H9 (cell line): ENCODE measurements at regions not wholly inside any gene's neighbourhood (a gene's known extent, or its start where the extent isn't known, plus 50 kb on each side); places are given as distances from the start of the nearest gene placed in this dataset.

Experiments used
- DNase-seq: peaks from one replicate; pipeline ENCODE4 v3.0.0-alpha.2; 2017
- H2AFZ ChIP-seq: one replicate; pipeline ENCODE4 v1.6.1; 2013; ENCODE audit warnings: mild to moderate bottlenecking, low read length, control low read depth, moderate library complexity
- H2AK5ac ChIP-seq: 2 replicates; pipeline ENCODE4 v1.6.1; 2013; ENCODE audit warnings: low read length, control low read depth, mixed read lengths; ENCODE audit not compliant: insufficient read length
- H2BK120ac ChIP-seq: one replicate; pipeline ENCODE4 v1.6.1; 2013; ENCODE audit warnings: low read depth, mild to moderate bottlenecking, low read length, control low read depth, inconsistent platforms; ENCODE audit not compliant: poor library complexity, severe bottlenecking
- H2BK12ac ChIP-seq: 2 replicates; pipeline ENCODE4 v1.6.1; 2013; ENCODE audit warnings: low read length, control low read depth, mixed read lengths, low read depth; ENCODE audit not compliant: insufficient read length
- H2BK15ac ChIP-seq: 2 replicates; pipeline ENCODE4 v1.6.1; 2013; ENCODE audit warnings: low read depth, low read length, control low read depth
- H2BK20ac ChIP-seq: one replicate; pipeline ENCODE4 v1.6.1; 2013; ENCODE audit warnings: low read depth, mild to moderate bottlenecking, low read length, control low read depth, inconsistent platforms; ENCODE audit not compliant: poor library complexity, severe bottlenecking
- H2BK5ac ChIP-seq: 2 replicates; pipeline ENCODE4 v1.6.1; 2013; ENCODE audit warnings: low read length, control low read depth, mixed read lengths; ENCODE audit not compliant: insufficient read length
- H3K14ac ChIP-seq: 2 replicates; pipeline ENCODE4 v1.6.1; 2013; ENCODE audit warnings: low read length, control low read depth; ENCODE audit not compliant: insufficient read depth
- H3K18ac ChIP-seq: 2 replicates; pipeline ENCODE4 v1.6.1; 2013; ENCODE audit warnings: low read depth, mild to moderate bottlenecking, mixed read lengths, low read length, control low read depth; ENCODE audit not compliant: insufficient read length
- H3K23ac ChIP-seq: 2 replicates; pipeline ENCODE4 v1.6.1; 2013; ENCODE audit warnings: low read length, control low read depth, mixed read lengths, low read depth; ENCODE audit not compliant: insufficient read length
- H3K23me2 ChIP-seq: 2 replicates; pipeline ENCODE4 v1.6.1; 2013; ENCODE audit warnings: low read depth, mild to moderate bottlenecking, mixed read lengths, low read length, control low read depth; ENCODE audit not compliant: insufficient read length, poor library complexity, severe bottlenecking
- H3K27ac ChIP-seq: 2 replicates; pipeline ENCODE4 v1.5.1; 2013; ENCODE audit warnings: low read length, control low read depth, mixed read lengths, low read depth; ENCODE audit not compliant: insufficient read length
- H3K27me3 ChIP-seq: 2 replicates; pipeline ENCODE4 v1.6.1; 2013; ENCODE audit warnings: low read length, control low read depth, inconsistent platforms; ENCODE audit not compliant: insufficient read depth
- H3K4ac ChIP-seq: 2 replicates; pipeline ENCODE4 v1.6.1; 2013; ENCODE audit warnings: low read depth, mild to moderate bottlenecking, control low read depth, inconsistent platforms, low read length, moderate library complexity
- H3K4me1 ChIP-seq: 2 replicates; pipeline ENCODE4 v1.6.1; 2013; ENCODE audit warnings: low read length, control low read depth, inconsistent platforms; ENCODE audit not compliant: insufficient read depth
- H3K4me2 ChIP-seq: 2 replicates; pipeline ENCODE4 v1.6.1; 2013; ENCODE audit warnings: low read length, control low read depth, mixed read lengths; ENCODE audit not compliant: insufficient read length, insufficient read depth
- H3K56ac ChIP-seq: 2 replicates; pipeline ENCODE4 v1.6.1; 2013; ENCODE audit warnings: low read depth, mild to moderate bottlenecking, mixed read lengths, low read length, control low read depth; ENCODE audit not compliant: insufficient read length
- H3K79me1 ChIP-seq: 2 replicates; pipeline ENCODE4 v1.6.1; 2013; ENCODE audit warnings: low read depth, mild to moderate bottlenecking, moderate library complexity, low read length, control low read depth, inconsistent platforms; ENCODE audit not compliant: insufficient read depth, poor library complexity, severe bottlenecking
- H3K79me2 ChIP-seq: 2 replicates; pipeline ENCODE4 v1.6.1; 2013; ENCODE audit warnings: low read length, control low read depth, inconsistent platforms; ENCODE audit not compliant: insufficient read depth
- H3K9ac ChIP-seq: 2 replicates; pipeline ENCODE4 v1.6.1; 2013; ENCODE audit warnings: low read length, control low read depth, mixed read lengths; ENCODE audit not compliant: insufficient read length; ENCODE audit errors: extremely low read depth
- H3K9me3 ChIP-seq: one replicate; pipeline ENCODE4 v1.6.1; 2013; ENCODE audit warnings: low read depth, low read length, inconsistent platforms; ENCODE audit not compliant: control insufficient read depth
- H3T11ph ChIP-seq: one replicate; pipeline ENCODE4 v1.6.1; 2013; ENCODE audit warnings: mild to moderate bottlenecking, low read length, control low read depth, inconsistent platforms
- H4K20me1 ChIP-seq: one replicate; pipeline ENCODE4 v1.6.1; 2013; ENCODE audit not compliant: control insufficient read depth, insufficient read length, insufficient read depth
- H4K5ac ChIP-seq: 2 replicates; pipeline ENCODE4 v1.6.1; 2013; ENCODE audit warnings: low read depth, mild to moderate bottlenecking, mixed read lengths, low read length, control low read depth; ENCODE audit not compliant: insufficient read length
- H4K8ac ChIP-seq: replicated peaks from 2 replicates; pipeline ENCODE4 v1.6.1; 2013; ENCODE audit warnings: low read length, control low read depth, mixed read lengths, low read depth; ENCODE audit not compliant: insufficient read length
- H4K91ac ChIP-seq: 2 replicates; pipeline ENCODE4 v1.6.1; 2013; ENCODE audit warnings: low read depth, mild to moderate bottlenecking, moderate library complexity, mixed read lengths, low read length, control low read depth; ENCODE audit not compliant: insufficient read length
- H3K27ac Mint-ChIP-seq, 3 experiments: 2 replicates in 2 of 3; 3 replicates in 1 of 3; pipeline ENCODE4 v1.8.0; 2020 to 2021; ENCODE audit warnings: mixed read lengths in 3 of 3, mild to moderate bottlenecking in 1 of 3, moderate library complexity in 1 of 3
- H3K27me3 Mint-ChIP-seq: 2 replicates; pipeline ENCODE4 v1.8.0; 2021; ENCODE audit warnings: low read depth, mild to moderate bottlenecking, moderate library complexity, mixed read lengths
- H3K36me3 Mint-ChIP-seq, 3 experiments: 2 replicates in 2 of 3; 3 replicates in 1 of 3; pipeline ENCODE4 v1.8.0; 2020 to 2021; ENCODE audit warnings: low read depth in 3 of 3, mixed read lengths in 3 of 3; ENCODE audit not compliant: insufficient read depth in 1 of 3
- H3K4me1 Mint-ChIP-seq, 2 experiments: 2 replicates each; pipeline ENCODE4 v1.8.0; 2020; ENCODE audit warnings: mixed read lengths in 2 of 2
- H3K4me3 Mint-ChIP-seq, 2 experiments: 2 replicates in 1 of 2; 3 replicates in 1 of 2; pipeline ENCODE4 v1.8.0; 2020 to 2021; ENCODE audit warnings: mild to moderate bottlenecking in 2 of 2, mixed read lengths in 2 of 2, moderate library complexity in 1 of 2
- H3K9me3 Mint-ChIP-seq, 2 experiments: 2 replicates in 1 of 2; 3 replicates in 1 of 2; pipeline ENCODE4 v1.8.0; 2020; ENCODE audit warnings: mild to moderate bottlenecking in 2 of 2, mixed read lengths in 2 of 2, moderate library complexity in 1 of 2
- WGBS: extraction: QIAGEN DNeasy Blood & Tissue Kit; methylation state at CpG from one replicate; pipeline ENCODE4 v1.1.7; 2013; ENCODE audit warnings: missing lambda C conversion rate, low lambda C conversion rate, mixed read lengths; ENCODE audit not compliant: insufficient read length; ENCODE audit errors: extremely low coverage; 5-methylcytosine and 5-hydroxymethylcytosine counted together
- TF ChIP-seq, protein P1 (sequence below): fragments of 200-600 bp; sonication (generic); conservative IDR thresholded peaks from 3 replicates; pipeline ENCODE4 v1.8.0; 2021; ENCODE audit warnings: antibody characterized with exemption, mild to moderate bottlenecking

DNA sequence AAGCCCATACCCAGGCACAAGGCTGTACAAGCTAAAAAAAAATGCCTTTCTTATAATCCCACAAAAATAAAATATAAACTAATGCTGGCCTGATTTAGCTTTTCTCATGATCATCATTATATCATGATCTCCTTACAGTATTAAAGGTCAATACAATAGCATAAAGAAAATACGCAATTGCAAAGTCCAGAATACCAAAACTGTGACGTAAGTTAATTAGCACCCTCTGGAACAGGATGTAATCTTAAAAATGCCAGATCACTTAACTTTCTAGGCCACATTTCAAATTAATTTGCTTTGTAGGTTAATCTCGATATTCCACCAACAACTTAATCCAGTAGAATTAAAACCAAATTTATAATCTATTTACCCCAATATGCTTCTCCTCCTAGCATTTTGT, 444.2 kb upstream of the CYLC2 start:
- Histone ChIP-seq H2AFZ (no peak overlapping the region), H3K4me2 (no peak overlapping the region), H4K5ac (no peak overlapping the region), H3K27ac (no peak overlapping the region), H3K23me2 (no peaks in the 10 kb centered on the region), H2BK15ac (no peak overlapping the region), H3K79me2 (no peaks in the 10 kb centered on the region), H3K23ac (no peak overlapping the region), H3K9me3 (peaks cover 9% of the 10 kb centered on the region), H2BK120ac (no peak overlapping the region), H2BK12ac (no peak overlapping the region), H3K9ac (no peak overlapping the region), H2AK5ac (no peak overlapping the region), H3K14ac (no peak overlapping the region), H4K91ac (no peak overlapping the region), H3K18ac (no peak overlapping the region), H4K8ac (no peak overlapping the region), H2BK20ac (no peak overlapping the region), H3T11ph (no peak overlapping the region), H3K4ac (no peak overlapping the region), H2BK5ac (no peak overlapping the region), H4K20me1 (no peaks in the 10 kb centered on the region), H3K79me1 (no peaks in the 10 kb centered on the region), H3K56ac (no peak overlapping the region), H3K4me1 (no peaks in the 10 kb centered on the region), H3K27me3 (no peaks in the 10 kb centered on the region)
- H3K9me3 Mint-ChIP-seq: peaks cover 32 to 47% of the 10 kb centered on the region in 2 experiments
- no peak overlapping the region for H3K4me3 Mint-ChIP-seq
- H3K27me3 Mint-ChIP-seq: no peaks in the 10 kb centered on the region
- TF ChIP-seq, protein P1, sequence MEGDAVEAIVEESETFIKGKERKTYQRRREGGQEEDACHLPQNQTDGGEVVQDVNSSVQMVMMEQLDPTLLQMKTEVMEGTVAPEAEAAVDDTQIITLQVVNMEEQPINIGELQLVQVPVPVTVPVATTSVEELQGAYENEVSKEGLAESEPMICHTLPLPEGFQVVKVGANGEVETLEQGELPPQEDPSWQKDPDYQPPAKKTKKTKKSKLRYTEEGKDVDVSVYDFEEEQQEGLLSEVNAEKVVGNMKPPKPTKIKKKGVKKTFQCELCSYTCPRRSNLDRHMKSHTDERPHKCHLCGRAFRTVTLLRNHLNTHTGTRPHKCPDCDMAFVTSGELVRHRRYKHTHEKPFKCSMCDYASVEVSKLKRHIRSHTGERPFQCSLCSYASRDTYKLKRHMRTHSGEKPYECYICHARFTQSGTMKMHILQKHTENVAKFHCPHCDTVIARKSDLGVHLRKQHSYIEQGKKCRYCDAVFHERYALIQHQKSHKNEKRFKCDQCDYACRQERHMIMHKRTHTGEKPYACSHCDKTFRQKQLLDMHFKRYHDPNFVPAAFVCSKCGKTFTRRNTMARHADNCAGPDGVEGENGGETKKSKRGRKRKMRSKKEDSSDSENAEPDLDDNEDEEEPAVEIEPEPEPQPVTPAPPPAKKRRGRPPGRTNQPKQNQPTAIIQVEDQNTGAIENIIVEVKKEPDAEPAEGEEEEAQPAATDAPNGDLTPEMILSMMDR: no peak
- WGBS: no CpG with 5 or more reads among the region's 3 CpGs
- H3K36me3 Mint-ChIP-seq: peaks cover 12 to 36% (median 19%) of the 10 kb centered on the region in 3 experiments
- DNase-seq: no peak
- no peak overlapping the region for H3K27ac Mint-ChIP-seq
- H3K4me1 Mint-ChIP-seq: no peaks in the 10 kb centered on the region
